ENCODE measurements at regions not wholly inside any gene's neighbourhood (a gene's known extent, or its start where the extent isn't known, plus 50 kb on each side); places are given as distances from the start of the nearest gene placed in this dataset.
A peak's percentile ranks its signal among the peaks of the same experiment; 100 is the strongest.

DNA sequence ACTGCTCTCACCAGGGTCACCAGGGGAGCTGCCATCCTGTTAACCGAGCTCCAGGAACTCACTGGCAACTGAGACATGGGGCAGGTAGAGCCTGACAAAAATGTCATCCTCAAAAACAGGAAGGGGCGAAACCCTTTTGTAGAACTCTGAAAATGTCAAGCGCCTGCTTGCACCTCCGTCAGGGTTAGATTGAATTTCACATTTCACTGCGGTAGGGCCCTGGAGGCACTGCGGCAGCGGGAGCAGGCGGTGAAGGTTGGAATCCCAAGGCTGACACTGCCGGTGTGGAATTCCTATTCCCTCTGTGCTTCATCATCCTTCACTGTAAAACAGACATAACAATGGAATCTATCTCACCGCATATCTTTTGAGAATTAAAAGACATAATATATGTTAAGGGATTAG is 142.8 kb upstream of the TMCC3 start:
- Mint-ChIP-seq H3K4me3 (ENCODE audit: unreplicated experiment) (no peak overlapping the region), H3K27ac (ENCODE audit: unreplicated experiment) (no peak overlapping the region), H3K27me3 (ENCODE audit: unreplicated experiment) (peaks cover 2% of the 10 kb centered on the region), H3K9me3 (ENCODE audit: unreplicated experiment) (peaks cover 1% of the 10 kb centered on the region), H3K36me3 (ENCODE audit: unreplicated experiment) (no peaks in the 10 kb centered on the region), H3K4me1 (ENCODE audit: low read depth, unreplicated experiment) (peaks cover 12% of the 10 kb centered on the region)
- TF ChIP-seq, protein P1, sequence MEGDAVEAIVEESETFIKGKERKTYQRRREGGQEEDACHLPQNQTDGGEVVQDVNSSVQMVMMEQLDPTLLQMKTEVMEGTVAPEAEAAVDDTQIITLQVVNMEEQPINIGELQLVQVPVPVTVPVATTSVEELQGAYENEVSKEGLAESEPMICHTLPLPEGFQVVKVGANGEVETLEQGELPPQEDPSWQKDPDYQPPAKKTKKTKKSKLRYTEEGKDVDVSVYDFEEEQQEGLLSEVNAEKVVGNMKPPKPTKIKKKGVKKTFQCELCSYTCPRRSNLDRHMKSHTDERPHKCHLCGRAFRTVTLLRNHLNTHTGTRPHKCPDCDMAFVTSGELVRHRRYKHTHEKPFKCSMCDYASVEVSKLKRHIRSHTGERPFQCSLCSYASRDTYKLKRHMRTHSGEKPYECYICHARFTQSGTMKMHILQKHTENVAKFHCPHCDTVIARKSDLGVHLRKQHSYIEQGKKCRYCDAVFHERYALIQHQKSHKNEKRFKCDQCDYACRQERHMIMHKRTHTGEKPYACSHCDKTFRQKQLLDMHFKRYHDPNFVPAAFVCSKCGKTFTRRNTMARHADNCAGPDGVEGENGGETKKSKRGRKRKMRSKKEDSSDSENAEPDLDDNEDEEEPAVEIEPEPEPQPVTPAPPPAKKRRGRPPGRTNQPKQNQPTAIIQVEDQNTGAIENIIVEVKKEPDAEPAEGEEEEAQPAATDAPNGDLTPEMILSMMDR (IDR thresholded peaks at IDR 0.05; ENCODE audit: partially characterized antibody, unreplicated experiment), result no peak
- DNase-seq, result peak; percentile 38

DNA sequence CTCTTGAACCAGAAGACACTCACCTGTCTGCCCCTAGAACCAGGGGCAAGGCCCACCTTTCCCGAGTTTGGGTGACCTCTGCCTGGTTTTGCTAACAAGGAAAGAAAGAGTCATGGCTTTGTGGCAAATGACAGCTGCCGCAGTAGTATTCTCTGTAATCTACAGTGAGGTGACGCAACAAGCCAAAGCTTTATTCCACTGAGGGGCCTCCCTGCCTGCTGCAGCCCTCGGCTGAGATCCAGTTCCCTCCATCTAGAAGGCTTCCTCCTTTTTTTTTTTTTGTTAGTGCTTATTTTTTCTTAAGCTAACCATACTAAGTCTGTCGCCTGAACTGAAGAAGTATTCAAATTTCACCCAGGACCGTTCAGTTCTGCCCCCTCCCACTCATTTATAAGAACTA is 142.3 kb upstream of the TMCC3 start:
- Mint-ChIP-seq H3K27ac (ENCODE audit: unreplicated experiment) (no peak overlapping the region), H3K27me3 (ENCODE audit: unreplicated experiment) (peaks cover 2% of the 10 kb centered on the region), H3K4me3 (ENCODE audit: unreplicated experiment) (no peak overlapping the region)

DNA sequence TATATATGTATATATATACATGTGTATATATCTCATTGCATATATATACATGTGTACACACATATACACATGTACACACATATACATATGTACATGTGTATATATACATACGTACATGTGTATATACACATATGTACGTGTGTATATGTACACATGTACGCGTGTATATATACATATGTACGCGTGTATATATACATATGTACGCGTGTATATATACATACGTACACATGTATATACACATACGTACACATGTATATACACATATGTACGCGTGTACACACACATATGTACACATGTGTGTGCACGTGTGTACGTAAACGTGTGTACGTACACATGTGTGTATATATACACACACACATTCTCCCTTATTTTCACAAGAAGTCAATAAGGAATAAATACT is 141.6 kb upstream of the TMCC3 start:
- no peaks in the 10 kb centered on the region for H3K36me3 Mint-ChIP-seq (ENCODE audit: unreplicated experiment)
- no peak for DNase-seq
- peaks cover 2% of the 10 kb centered on the region for H3K27me3 Mint-ChIP-seq (ENCODE audit: unreplicated experiment)
- H3K9me3 Mint-ChIP-seq (ENCODE audit: unreplicated experiment), result peaks cover 1% of the 10 kb centered on the region
- H3K27ac Mint-ChIP-seq (ENCODE audit: unreplicated experiment), result no peak overlapping the region
- no peak overlapping the region for H3K4me3 Mint-ChIP-seq (ENCODE audit: unreplicated experiment)
- H3K4me1 Mint-ChIP-seq (ENCODE audit: low read depth, unreplicated experiment), result peaks cover 8% of the 10 kb centered on the region
- TF ChIP-seq, protein P1 (IDR thresholded peaks at IDR 0.05; ENCODE audit: partially characterized antibody, unreplicated experiment), result no peak

More for the DNA sequence above, 142.3 kb upstream of the TMCC3 start:
- Mint-ChIP-seq H3K4me1 (ENCODE audit: low read depth, unreplicated experiment) (peaks cover 8% of the 10 kb centered on the region), H3K36me3 (ENCODE audit: unreplicated experiment) (no peaks in the 10 kb centered on the region), H3K9me3 (ENCODE audit: unreplicated experiment) (peaks cover 1% of the 10 kb centered on the region)
- TF ChIP-seq, protein P1 (IDR thresholded peaks at IDR 0.05; ENCODE audit: partially characterized antibody, unreplicated experiment), result no peak
- no peak for DNase-seq

GRCh38 chr12:94790825-94791224 is 140.5 kb upstream of the TMCC3 start:
- no peak for DNase-seq
- Mint-ChIP-seq H3K4me1 (ENCODE audit: low read depth, unreplicated experiment) (peaks cover 8% of the 10 kb centered on the region), H3K4me3 (ENCODE audit: unreplicated experiment) (no peak overlapping the region), H3K9me3 (ENCODE audit: unreplicated experiment) (peaks cover 1% of the 10 kb centered on the region), H3K36me3 (ENCODE audit: unreplicated experiment) (no peaks in the 10 kb centered on the region), H3K27me3 (ENCODE audit: unreplicated experiment) (peaks cover 2% of the 10 kb centered on the region), H3K27ac (ENCODE audit: unreplicated experiment) (no peak overlapping the region)
- TF ChIP-seq, protein P1 (IDR thresholded peaks at IDR 0.05; ENCODE audit: partially characterized antibody, unreplicated experiment), result no peak

DNA sequence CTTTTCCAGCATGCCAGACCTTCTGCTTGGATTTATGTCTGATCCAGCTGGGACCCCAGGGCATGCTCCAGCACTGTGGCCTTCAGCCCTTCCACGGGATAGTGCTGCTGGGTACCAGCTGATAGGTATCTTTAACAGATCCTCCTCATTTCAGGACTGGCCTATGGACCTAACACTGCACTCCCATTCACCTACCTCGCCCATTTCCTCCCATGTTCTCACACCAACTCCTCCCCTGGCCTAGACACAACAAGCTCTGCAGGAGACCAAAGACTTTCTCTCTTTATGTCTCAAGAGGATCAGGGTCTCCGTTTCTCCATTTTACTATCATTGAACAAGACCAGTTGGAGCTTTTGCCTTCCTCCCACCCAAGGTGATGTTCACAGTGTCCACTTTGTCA is 140.0 kb upstream of the TMCC3 start:
- Mint-ChIP-seq H3K27ac (ENCODE audit: unreplicated experiment) (no peak overlapping the region), H3K4me3 (ENCODE audit: unreplicated experiment) (no peak overlapping the region), H3K36me3 (ENCODE audit: unreplicated experiment) (no peaks in the 10 kb centered on the region), H3K9me3 (ENCODE audit: unreplicated experiment) (peaks cover 1% of the 10 kb centered on the region), H3K4me1 (ENCODE audit: low read depth, unreplicated experiment) (peaks cover 8% of the 10 kb centered on the region), H3K27me3 (ENCODE audit: unreplicated experiment) (peaks cover 2% of the 10 kb centered on the region)
- no peak for DNase-seq
- TF ChIP-seq, protein P1 (IDR thresholded peaks at IDR 0.05; ENCODE audit: partially characterized antibody, unreplicated experiment), result no peak
